Naive thymus-derived CD8-positive, alpha-beta T cell (primary cell): ENCODE measurements at regions not wholly inside any gene's neighbourhood (a gene's known extent, or its start where the extent isn't known, plus 50 kb on each side); places are given as distances from the start of the nearest gene placed in this dataset.
"Not testable (repeated sequence)": the region's sequence is repeated elsewhere in the genome, so short reads cannot be mapped to it uniquely, and the experiment has no call there.

Experiments used
- ATAC-seq, 2 donors: fragments of 150-1000 bp; cut with Tn5 transposase in 1 of 2; sonication (Bioruptor Pico), chemical (Tn5 transposase) in 1 of 2; 1 replicate in 1 of 2; 2 replicates in 1 of 2; pipeline ENCODE4 v1.10.0; 2021; ENCODE audit warnings: mild to moderate bottlenecking in 2 of 2, moderate library complexity in 2 of 2
- POLR2A ChIA-PET: fragments of 350-600 bp; sonication (Branson Sonifier 250); formaldehyde crosslinking; loops from one replicate; lab custom pipeline; 2021; ENCODE audit warnings: antibody characterized with exemption; lab: Charles Lee
- DNase-seq, 10 donors: peaks; one replicate each; pipeline versions ENCODE4 v3.0.0 to v3.0.0-alpha.2; 2020 to 2022
- H3K27ac Mint-ChIP-seq, 10 donors: one replicate each; pipeline ENCODE4 v1.8.0; 2020 to 2022; ENCODE audit warnings: mild to moderate bottlenecking in 10 of 10, mixed read lengths in 10 of 10, moderate library complexity in 4 of 10, inconsistent platforms in 1 of 10
- H3K27me3 Mint-ChIP-seq, 5 donors: one replicate each; pipeline ENCODE4 v1.8.0; 2021 to 2022; ENCODE audit warnings: mixed read lengths in 5 of 5
- H3K36me3 Mint-ChIP-seq, 3 donors: one replicate each; pipeline ENCODE4 v1.8.0; 2020 to 2022; ENCODE audit warnings: mixed read lengths in 3 of 3, mild to moderate bottlenecking in 2 of 3, inconsistent platforms in 1 of 3
- H3K4me1 Mint-ChIP-seq, 4 donors: one replicate each; pipeline ENCODE4 v1.8.0; 2021 to 2022; ENCODE audit warnings: mixed read lengths in 4 of 4
- H3K4me3 Mint-ChIP-seq, 10 donors: one replicate each; pipeline ENCODE4 v1.8.0; 2020 to 2022; ENCODE audit warnings: mild to moderate bottlenecking in 10 of 10, mixed read lengths in 10 of 10, moderate library complexity in 6 of 10, inconsistent platforms in 1 of 10
- H3K9me3 Mint-ChIP-seq, 9 donors: one replicate each; pipeline ENCODE4 v1.8.0; 2020 to 2022; ENCODE audit warnings: mixed read lengths in 9 of 9, mild to moderate bottlenecking in 3 of 9, inconsistent platforms in 1 of 9, moderate library complexity in 1 of 9

- H3K9me3 Mint-ChIP-seq, POLR2A ChIA-PET, H3K4me3 Mint-ChIP-seq, DNase-seq, H3K4me1 Mint-ChIP-seq, H3K36me3 Mint-ChIP-seq, H3K27ac Mint-ChIP-seq, ATAC-seq: not testable (repeated sequence)
- H3K27me3 Mint-ChIP-seq: peaks cover 1 to 26% (median 8%) of the 10 kb centered on the region in 5 donors
Measured at GRCh38 chr4:72929596-72930274, 139.8 kb downstream of the COX18 start.

GRCh38 chr4:72924814-72925213, 144.7 kb downstream of the COX18 start:
- Mint-ChIP-seq H3K27ac (no peak overlapping the region), H3K9me3 (peaks cover 0 to 20% (median 8%) of the 10 kb centered on the region in 9 donors), H3K27me3 (peaks cover 2 to 13% (median 4%) of the 10 kb centered on the region in 5 donors), H3K36me3 (peaks cover 0 to 8% (median 0%) of the 10 kb centered on the region in 3 donors), H3K4me1 (no peaks in the 10 kb centered on the region), H3K4me3 (no peak overlapping the region)
- POLR2A ChIA-PET: no interaction called here
- DNase-seq (no peak), ATAC-seq (no peak)

GRCh38 chr4:72919937-72920336, 149.6 kb downstream of the COX18 start:
- H3K9me3 Mint-ChIP-seq: peaks cover 0 to 16% (median 8%) of the 10 kb centered on the region in 9 donors
- ATAC-seq (no peak), DNase-seq (no peak)
- no peak overlapping the region for H3K4me3 Mint-ChIP-seq
- H3K4me1 Mint-ChIP-seq: no peaks in the 10 kb centered on the region
- H3K27ac Mint-ChIP-seq: no peak overlapping the region
- peaks cover 0 to 8% (median 0%) of the 10 kb centered on the region in 3 donors for H3K36me3 Mint-ChIP-seq
- POLR2A ChIA-PET: no interaction called here
- H3K27me3 Mint-ChIP-seq: peaks cover 2 to 20% (median 5%) of the 10 kb centered on the region in 5 donors

- Mint-ChIP-seq H3K27ac (no peak overlapping the region), H3K27me3 (peaks cover 4 to 20% (median 5%) of the 10 kb centered on the region in 5 donors), H3K4me1 (no peaks in the 10 kb centered on the region), H3K36me3 (peaks cover 0 to 8% (median 0%) of the 10 kb centered on the region in 3 donors), H3K4me3 (no peak overlapping the region), H3K9me3 (peaks cover 0 to 14% (median 5%) of the 10 kb centered on the region in 9 donors)
- POLR2A ChIA-PET: no interaction called here
- DNase-seq (no peak), ATAC-seq (no peak)
Measured at GRCh38 chr4:72919464-72919863, 150.1 kb downstream of the COX18 start.

DNA sequence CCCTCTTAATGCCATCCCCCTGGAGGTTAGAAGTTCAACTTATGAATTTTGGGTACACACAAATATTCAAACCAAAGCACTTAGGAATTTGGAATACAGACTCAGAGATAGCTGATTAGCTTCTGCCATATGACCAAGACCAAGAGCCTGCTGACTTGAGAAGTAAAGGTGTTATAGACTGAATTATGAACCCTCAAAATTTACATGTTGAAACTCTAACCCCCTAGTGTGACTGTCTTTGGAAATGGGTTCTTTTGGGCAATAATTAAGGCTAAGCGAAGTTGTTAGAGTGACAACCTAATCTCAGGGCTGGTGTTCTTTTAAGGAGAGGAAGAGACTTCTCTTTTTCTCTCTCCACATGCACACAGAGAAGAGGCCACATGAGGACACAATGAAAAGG, 151.2 kb downstream of the COX18 start:
- ATAC-seq: no peak
- Mint-ChIP-seq H3K27me3 (peaks cover 3 to 20% (median 5%) of the 10 kb centered on the region in 5 donors), H3K4me3 (no peak overlapping the region), H3K4me1 (no peaks in the 10 kb centered on the region), H3K27ac (no peak overlapping the region), H3K36me3 (no peaks in the 10 kb centered on the region), H3K9me3 (peaks cover 0 to 9% (median 0%) of the 10 kb centered on the region in 9 donors)
- POLR2A ChIA-PET: no interaction called here
- DNase-seq: no peak

- Mint-ChIP-seq H3K4me3 (no peak overlapping the region), H3K27ac (no peak overlapping the region), H3K27me3 (peaks cover 3 to 29% (median 8%) of the 10 kb centered on the region in 5 donors), H3K9me3 (peaks cover 0 to 4% (median 0%) of the 10 kb centered on the region in 9 donors), H3K36me3 (no peaks in the 10 kb centered on the region), H3K4me1 (no peaks in the 10 kb centered on the region)
- DNase-seq: no peak
- POLR2A ChIA-PET: no interaction called here
- ATAC-seq: no peak
Measured at GRCh38 chr4:72911316-72911715, 158.2 kb downstream of the COX18 start.

GRCh38 chr4:72909461-72909860, 160.1 kb downstream of the COX18 start:
- Mint-ChIP-seq H3K4me3 (no peak overlapping the region), H3K36me3 (no peaks in the 10 kb centered on the region), H3K4me1 (no peaks in the 10 kb centered on the region), H3K9me3 (peaks cover 0 to 4% (median 0%) of the 10 kb centered on the region in 9 donors), H3K27ac (peak overlapping the region in 1 of 10 donors; percentile 23), H3K27me3 (peaks cover 0 to 23% (median 6%) of the 10 kb centered on the region in 5 donors)
- ATAC-seq (no peak), DNase-seq (no peak)
- POLR2A ChIA-PET: no interaction called here

DNA sequence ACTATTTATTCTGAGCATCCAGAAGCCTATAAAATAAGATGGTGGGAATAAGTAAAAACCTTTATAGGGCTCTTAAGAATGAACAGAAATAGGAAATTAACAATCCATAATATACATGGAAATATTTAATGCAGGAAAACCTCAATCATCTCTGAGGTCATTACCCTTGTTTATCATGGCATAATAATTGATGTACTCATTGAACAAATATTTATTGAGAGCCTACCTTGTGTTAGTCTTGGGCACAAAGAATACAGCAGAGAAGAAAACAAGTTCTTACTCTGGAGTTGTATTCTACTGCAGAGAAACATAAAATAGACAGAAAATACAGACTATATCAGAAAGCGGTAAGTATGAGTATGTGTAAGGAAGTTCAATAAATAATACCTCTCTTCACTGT, 167.2 kb downstream of the COX18 start:
- no peak overlapping the region for H3K4me3 Mint-ChIP-seq

GRCh38 chr4:72901553-72901952, 168.0 kb downstream of the COX18 start:
- no peak overlapping the region for H3K4me3 Mint-ChIP-seq
- no peak overlapping the region for H3K27ac Mint-ChIP-seq
- DNase-seq: no peak
- peaks cover 0 to 10% (median 0%) of the 10 kb centered on the region in 5 donors for H3K27me3 Mint-ChIP-seq
- H3K4me1 Mint-ChIP-seq: no peaks in the 10 kb centered on the region
- ATAC-seq: no peak
- POLR2A ChIA-PET: interaction anchor here (0.7 kb wide), 1 partner anchor 730 kb away, joined by 3 read pairs; no protein-coding TSS in a partner anchor
- H3K9me3 Mint-ChIP-seq: peaks cover 0 to 4% (median 0%) of the 10 kb centered on the region in 9 donors
- no peaks in the 10 kb centered on the region for H3K36me3 Mint-ChIP-seq

More for the DNA sequence above, 167.2 kb downstream of the COX18 start:
- POLR2A ChIA-PET: no interaction called here
- H3K4me1 Mint-ChIP-seq: no peaks in the 10 kb centered on the region
- H3K27me3 Mint-ChIP-seq: peaks cover 0 to 6% (median 0%) of the 10 kb centered on the region in 5 donors
- H3K27ac Mint-ChIP-seq: no peak overlapping the region
- ATAC-seq (no peak), DNase-seq (no peak)
- peaks cover 0 to under 1% (median 0%) of the 10 kb centered on the region in 9 donors for H3K9me3 Mint-ChIP-seq
- H3K36me3 Mint-ChIP-seq: no peaks in the 10 kb centered on the region

GRCh38 chr4:72900952-72901351, 168.6 kb downstream of the COX18 start:
- Mint-ChIP-seq H3K27ac (no peak overlapping the region), H3K36me3 (no peaks in the 10 kb centered on the region), H3K27me3 (peaks cover 0 to 10% (median under 1%) of the 10 kb centered on the region in 5 donors), H3K9me3 (peaks cover 0 to 4% (median 0%) of the 10 kb centered on the region in 9 donors), H3K4me3 (no peak overlapping the region), H3K4me1 (no peaks in the 10 kb centered on the region)
- POLR2A ChIA-PET: no interaction called here
- no peak for ATAC-seq
- DNase-seq: no peak

GRCh38 chr4:72899621-72900020, 169.9 kb downstream of the COX18 start:
- H3K9me3 Mint-ChIP-seq: peaks cover 0 to 4% (median 0%) of the 10 kb centered on the region in 9 donors
- ATAC-seq: no peak

GRCh38 chr4:72899214-72899613, 170.3 kb downstream of the COX18 start:
- POLR2A ChIA-PET: no interaction called here
- no peak for DNase-seq
- no peaks in the 10 kb centered on the region for H3K4me1 Mint-ChIP-seq
- no peak overlapping the region for H3K27ac Mint-ChIP-seq
- peaks cover 0 to 4% (median 0%) of the 10 kb centered on the region in 9 donors for H3K9me3 Mint-ChIP-seq
- H3K27me3 Mint-ChIP-seq: peaks cover 0 to 10% (median 1%) of the 10 kb centered on the region in 5 donors
- H3K36me3 Mint-ChIP-seq: no peaks in the 10 kb centered on the region
- ATAC-seq: no peak
- H3K4me3 Mint-ChIP-seq: no peak overlapping the region

More at GRCh38 chr4:72899621-72900020, 169.9 kb downstream of the COX18 start:
- no peak overlapping the region for H3K27ac Mint-ChIP-seq
- no peaks in the 10 kb centered on the region for H3K4me1 Mint-ChIP-seq
- POLR2A ChIA-PET: no interaction called here
- peaks cover 0 to 10% (median 1%) of the 10 kb centered on the region in 5 donors for H3K27me3 Mint-ChIP-seq
- no peaks in the 10 kb centered on the region for H3K36me3 Mint-ChIP-seq
- no peak for DNase-seq
- H3K4me3 Mint-ChIP-seq: no peak overlapping the region

DNA sequence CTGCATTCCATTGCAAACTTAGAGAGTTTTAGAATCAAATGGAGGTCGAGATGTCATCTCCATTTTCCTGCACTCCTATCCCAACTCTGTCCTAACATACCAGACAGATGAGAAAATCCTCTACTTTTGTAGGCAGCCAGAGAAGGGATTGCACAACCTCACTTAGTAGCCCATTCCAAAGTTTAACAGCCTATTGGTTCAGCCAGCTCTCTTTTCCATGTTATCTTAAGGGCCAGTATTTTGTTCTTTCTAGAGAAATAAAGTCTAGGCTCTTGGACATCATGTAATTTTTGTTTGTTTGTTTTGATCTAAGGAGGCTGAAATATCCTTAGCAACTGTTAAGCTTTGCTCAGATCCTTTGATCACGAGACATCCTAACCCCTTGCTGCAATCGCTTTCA, 173.0 kb downstream of the COX18 start:
- peaks cover 0 to 4% (median 0%) of the 10 kb centered on the region in 9 donors for H3K9me3 Mint-ChIP-seq
- POLR2A ChIA-PET: no interaction called here
- no peaks in the 10 kb centered on the region for H3K4me1 Mint-ChIP-seq
- no peak for ATAC-seq
- no peak overlapping the region for H3K27ac Mint-ChIP-seq
- no peak for DNase-seq
- peaks cover 0 to 12% (median 6%) of the 10 kb centered on the region in 5 donors for H3K27me3 Mint-ChIP-seq
- no peaks in the 10 kb centered on the region for H3K36me3 Mint-ChIP-seq
- no peak overlapping the region for H3K4me3 Mint-ChIP-seq
